Tibial nerve (tissue), 4 donors: ENCODE measurements at regions not wholly inside any gene's neighbourhood (a gene's known extent, or its start where the extent isn't known, plus 50 kb on each side); places are given as distances from the start of the nearest gene placed in this dataset.

Experiments used
- DNase-seq, 2 donors: peaks; one replicate each; pipeline ENCODE4 v3.0.0-alpha.2; 2019; ENCODE audit warnings: low spot score in 2 of 2
- H3K27ac ChIP-seq, 4 donors: fragments of 200-600 bp; sonication (generic) in 3 of 4; one replicate each; pipeline ENCODE4 v1.5.1; 2017 to 2019; ENCODE audit warnings: mild to moderate bottlenecking in 1 of 4
- H3K27me3 ChIP-seq, 2 donors: fragments of 200-600 bp; sonication (generic) in 1 of 2; one replicate each; pipeline versions ENCODE4 v1.5.1 to v1.6.0; 2017 to 2019
- H3K36me3 ChIP-seq, 3 donors: fragments of 200-600 bp; sonication (generic); one replicate each; pipeline ENCODE4 v1.5.1; 2018 to 2019
- H3K4me1 ChIP-seq, 4 donors: fragments of 200-600 bp; sonication (generic) in 3 of 4; one replicate each; pipeline ENCODE4 v1.5.1; 2017 to 2019
- H3K4me3 ChIP-seq, 4 donors: fragments of 200-600 bp; sonication (generic) in 3 of 4; one replicate each; pipeline ENCODE4 v1.5.1; 2017 to 2019; ENCODE audit warnings: mild to moderate bottlenecking in 1 of 4, moderate library complexity in 1 of 4
- H3K9me3 ChIP-seq, 4 donors: fragments of 200-600 bp; sonication (generic) in 3 of 4; one replicate each; pipeline ENCODE4 v1.5.1; 2017 to 2019
- EP300 ChIP-seq, 2 donors: sonication (generic); formaldehyde crosslinking; IDR thresholded peaks; one replicate each; pipeline ENCODE4 v1.6.1; 2017; ENCODE audit warnings: antibody characterized with exemption in 2 of 2, mild to moderate bottlenecking in 1 of 2
- POLR2A ChIP-seq, 2 donors: fragments of 450-650 bp; IDR thresholded peaks; one replicate each; pipeline ENCODE4 v1.6.1; 2017; ENCODE audit warnings: antibody characterized with exemption in 2 of 2, mild to moderate bottlenecking in 2 of 2, moderate library complexity in 2 of 2
- WGBS, 2 donors: methylation state at CpG; one replicate each; pipeline ENCODE4 v1.1.5; 2018; 5-methylcytosine and 5-hydroxymethylcytosine counted together
- TF ChIP-seq, protein P1 (sequence below), 5 experiments: fragments of 200-600 bp in 3 of 5; fragments of 450-650 bp in 2 of 5; sonication (generic) in 3 of 5; IDR thresholded peaks; one replicate each; pipeline ENCODE4 v1.5.1; 2016 to 2019; ENCODE audit warnings: antibody characterized with exemption in 5 of 5, mild to moderate bottlenecking in 3 of 5, moderate library complexity in 2 of 5

- Histone ChIP-seq H3K27ac (no peak overlapping the region), H3K27me3 (no peaks in the 10 kb centered on the region), H3K4me3 (no peak overlapping the region), H3K9me3 (no peaks in the 10 kb centered on the region), H3K4me1 (peaks cover 0 to 22% (median 7%) of the 10 kb centered on the region in 4 donors), H3K36me3 (no peaks in the 10 kb centered on the region)
- no peak for DNase-seq
- 65 to 69% methylated on average over 2 of the region's 2 CpGs for WGBS, 2 donors
- TF ChIP-seq POLR2A (IDR thresholded peaks at IDR 0.05) (no peak), EP300 (IDR thresholded peaks at IDR 0.05) (no peak)
- TF ChIP-seq, protein P1, sequence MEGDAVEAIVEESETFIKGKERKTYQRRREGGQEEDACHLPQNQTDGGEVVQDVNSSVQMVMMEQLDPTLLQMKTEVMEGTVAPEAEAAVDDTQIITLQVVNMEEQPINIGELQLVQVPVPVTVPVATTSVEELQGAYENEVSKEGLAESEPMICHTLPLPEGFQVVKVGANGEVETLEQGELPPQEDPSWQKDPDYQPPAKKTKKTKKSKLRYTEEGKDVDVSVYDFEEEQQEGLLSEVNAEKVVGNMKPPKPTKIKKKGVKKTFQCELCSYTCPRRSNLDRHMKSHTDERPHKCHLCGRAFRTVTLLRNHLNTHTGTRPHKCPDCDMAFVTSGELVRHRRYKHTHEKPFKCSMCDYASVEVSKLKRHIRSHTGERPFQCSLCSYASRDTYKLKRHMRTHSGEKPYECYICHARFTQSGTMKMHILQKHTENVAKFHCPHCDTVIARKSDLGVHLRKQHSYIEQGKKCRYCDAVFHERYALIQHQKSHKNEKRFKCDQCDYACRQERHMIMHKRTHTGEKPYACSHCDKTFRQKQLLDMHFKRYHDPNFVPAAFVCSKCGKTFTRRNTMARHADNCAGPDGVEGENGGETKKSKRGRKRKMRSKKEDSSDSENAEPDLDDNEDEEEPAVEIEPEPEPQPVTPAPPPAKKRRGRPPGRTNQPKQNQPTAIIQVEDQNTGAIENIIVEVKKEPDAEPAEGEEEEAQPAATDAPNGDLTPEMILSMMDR (IDR thresholded peaks at IDR 0.05) = no peak
Measured at GRCh38 chr11:112566124-112566523, 305.5 kb upstream of the PLET1 start.

- Histone ChIP-seq H3K4me1 (peaks cover 0 to 1% (median 0%) of the 10 kb centered on the region in 4 donors), H3K27ac (no peak overlapping the region), H3K36me3 (no peaks in the 10 kb centered on the region), H3K4me3 (no peak overlapping the region), H3K27me3 (no peaks in the 10 kb centered on the region), H3K9me3 (no peaks in the 10 kb centered on the region)
- DNase-seq = no peak
- no peak for TF ChIP-seq POLR2A (IDR thresholded peaks at IDR 0.05)
- no peak for TF ChIP-seq EP300 (IDR thresholded peaks at IDR 0.05)
- TF ChIP-seq, protein P1 (IDR thresholded peaks at IDR 0.05) = no peak
- 62 to 75% methylated on average over 6 of the region's 6 CpGs for WGBS, 2 donors
Measured at GRCh38 chr11:112570333-112570732, 309.7 kb upstream of the PLET1 start.

- Histone ChIP-seq H3K27ac (no peak overlapping the region), H3K4me3 (no peak overlapping the region), H3K9me3 (peaks cover 0 to 3% (median 0%) of the 10 kb centered on the region in 4 donors), H3K27me3 (no peaks in the 10 kb centered on the region), H3K36me3 (no peaks in the 10 kb centered on the region), H3K4me1 (no peaks in the 10 kb centered on the region)
- DNase-seq = no peak
- WGBS, 2 donors = 72 to 75% methylated on average over 3 of the region's 3 CpGs
- TF ChIP-seq, protein P1 (IDR thresholded peaks at IDR 0.05) = no peak
- TF ChIP-seq POLR2A (IDR thresholded peaks at IDR 0.05) = no peak
- no peak for TF ChIP-seq EP300 (IDR thresholded peaks at IDR 0.05)
Measured at GRCh38 chr11:112579282-112579681, 318.6 kb upstream of the PLET1 start.

DNA sequence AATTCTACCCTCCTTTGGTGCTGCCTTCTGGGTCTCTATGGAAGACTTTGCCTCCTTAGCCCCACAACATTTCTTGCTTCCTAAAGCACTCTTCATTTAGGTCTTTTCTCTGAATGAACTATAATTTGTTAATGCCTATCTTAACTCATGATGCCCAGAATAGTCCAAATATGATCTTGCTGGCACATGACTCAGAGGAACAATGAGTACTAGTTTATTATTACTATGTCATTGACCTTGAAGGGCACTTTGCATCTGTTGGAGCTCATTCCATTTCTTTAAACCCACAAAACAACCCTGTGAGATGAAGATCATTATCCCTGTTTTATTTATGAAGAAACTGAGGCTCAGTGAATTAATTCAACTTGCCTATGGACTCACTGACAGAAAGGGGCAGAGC lies 320.2 kb upstream of the PLET1 start:
- TF ChIP-seq POLR2A (IDR thresholded peaks at IDR 0.05) (no peak), EP300 (IDR thresholded peaks at IDR 0.05) (no peak)
- TF ChIP-seq, protein P1 (IDR thresholded peaks at IDR 0.05) = no peak
- H3K27ac ChIP-seq = no peak overlapping the region
- peaks cover 0 to 3% (median 0%) of the 10 kb centered on the region in 4 donors for H3K9me3 ChIP-seq

DNA sequence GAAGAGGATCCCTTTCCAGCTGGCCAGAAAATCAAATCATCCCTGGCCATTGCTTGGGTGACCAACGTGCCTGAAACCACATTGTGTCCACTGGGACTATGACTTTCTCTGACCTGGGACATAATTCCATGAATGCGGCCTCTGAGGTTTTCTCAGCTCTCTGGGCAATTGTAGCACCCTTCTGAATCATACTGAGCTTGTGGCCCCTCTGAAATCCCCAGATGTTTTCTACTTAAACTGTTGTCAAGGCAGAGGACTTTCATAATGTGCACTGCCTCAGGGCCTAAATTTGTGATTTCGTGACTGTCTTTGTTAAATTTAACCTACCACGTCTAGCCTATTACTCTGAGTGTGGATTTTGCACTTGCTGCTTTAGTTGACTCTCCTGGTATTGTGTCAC lies 321.1 kb upstream of the PLET1 start:
- Histone ChIP-seq H3K4me3 (no peak overlapping the region), H3K9me3 (peaks cover 0 to 3% (median 0%) of the 10 kb centered on the region in 4 donors), H3K27me3 (no peaks in the 10 kb centered on the region), H3K36me3 (no peaks in the 10 kb centered on the region), H3K4me1 (no peaks in the 10 kb centered on the region), H3K27ac (no peak overlapping the region)
- no peak for TF ChIP-seq EP300 (IDR thresholded peaks at IDR 0.05)
- TF ChIP-seq POLR2A (IDR thresholded peaks at IDR 0.05) = no peak
- TF ChIP-seq, protein P1 (IDR thresholded peaks at IDR 0.05) = no peak
- WGBS, 2 donors = 66 to 76% methylated on average over 4 of the region's 4 CpGs
- DNase-seq = no peak

More for the DNA sequence above, 320.2 kb upstream of the PLET1 start:
- H3K4me3 ChIP-seq = no peak overlapping the region
- DNase-seq = no peak
- H3K4me1 ChIP-seq = no peaks in the 10 kb centered on the region
- H3K27me3 ChIP-seq = no peaks in the 10 kb centered on the region
- no peaks in the 10 kb centered on the region for H3K36me3 ChIP-seq
